ENCODE measurements at regions not wholly inside any gene's neighbourhood (a gene's known extent, or its start where the extent isn't known, plus 50 kb on each side); places are given as distances from the start of the nearest gene placed in this dataset.

DNA sequence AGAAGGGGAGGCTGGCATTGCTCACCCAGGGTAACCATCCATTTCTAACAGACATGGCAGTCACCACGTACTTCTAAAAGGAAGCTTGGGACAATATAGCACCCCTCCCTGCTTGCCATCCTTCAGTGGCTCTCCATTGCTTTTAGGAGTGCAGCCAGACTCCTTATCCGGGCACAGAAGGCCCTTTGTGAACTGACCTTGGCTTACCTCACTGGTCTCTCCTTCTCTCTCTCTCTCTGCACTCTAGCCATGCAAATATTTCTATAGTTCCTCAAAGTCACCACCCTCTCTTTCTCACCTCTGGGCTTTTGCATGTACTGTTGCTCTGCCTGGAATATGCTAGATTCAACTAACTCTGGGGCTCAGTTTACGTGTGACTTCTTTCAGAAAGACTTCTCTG, 301.1 kb downstream of the SHQ1 start:
- Histone ChIP-seq H3K27ac (no peak overlapping the region), H2AFZ (no peak overlapping the region), H3F3A (ENCODE audit: insufficient read depth, low read depth) (no peaks in the 10 kb centered on the region), H3K9me2 (ENCODE audit: insufficient read depth) (no peaks in the 10 kb centered on the region), H3K36me3 (ENCODE audit: low read depth) (no peaks in the 10 kb centered on the region), H3K4me3 (no peak overlapping the region), H3K4me1 (replicated peaks; ENCODE audit: insufficient read depth) (no peaks in the 10 kb centered on the region), H3K9me3 (ENCODE audit: insufficient read depth, low read depth) (no peaks in the 10 kb centered on the region), H4K20me1 (ENCODE audit: insufficient read depth) (no peaks in the 10 kb centered on the region), H3K4me2 (no peak overlapping the region), H3K27me3 (ENCODE audit: insufficient read depth, low read depth) (no peaks in the 10 kb centered on the region), H3K79me2 (ENCODE audit: low read depth) (no peaks in the 10 kb centered on the region)
- intact Hi-C loops (cut with micrococcal nuclease; ENCODE audit: unreplicated experiment) = no loop called here
- ChIA-PET POLR2A (ENCODE audit: unreplicated experiment) (no interaction called here), CTCF (no interaction called here)
- TF ChIP-seq, protein P1, sequence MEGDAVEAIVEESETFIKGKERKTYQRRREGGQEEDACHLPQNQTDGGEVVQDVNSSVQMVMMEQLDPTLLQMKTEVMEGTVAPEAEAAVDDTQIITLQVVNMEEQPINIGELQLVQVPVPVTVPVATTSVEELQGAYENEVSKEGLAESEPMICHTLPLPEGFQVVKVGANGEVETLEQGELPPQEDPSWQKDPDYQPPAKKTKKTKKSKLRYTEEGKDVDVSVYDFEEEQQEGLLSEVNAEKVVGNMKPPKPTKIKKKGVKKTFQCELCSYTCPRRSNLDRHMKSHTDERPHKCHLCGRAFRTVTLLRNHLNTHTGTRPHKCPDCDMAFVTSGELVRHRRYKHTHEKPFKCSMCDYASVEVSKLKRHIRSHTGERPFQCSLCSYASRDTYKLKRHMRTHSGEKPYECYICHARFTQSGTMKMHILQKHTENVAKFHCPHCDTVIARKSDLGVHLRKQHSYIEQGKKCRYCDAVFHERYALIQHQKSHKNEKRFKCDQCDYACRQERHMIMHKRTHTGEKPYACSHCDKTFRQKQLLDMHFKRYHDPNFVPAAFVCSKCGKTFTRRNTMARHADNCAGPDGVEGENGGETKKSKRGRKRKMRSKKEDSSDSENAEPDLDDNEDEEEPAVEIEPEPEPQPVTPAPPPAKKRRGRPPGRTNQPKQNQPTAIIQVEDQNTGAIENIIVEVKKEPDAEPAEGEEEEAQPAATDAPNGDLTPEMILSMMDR (conservative IDR thresholded peaks at IDR 0.05) = no peak
- TF ChIP-seq EZH2 (IDR thresholded peaks at IDR 0.05; ENCODE audit: low read depth) = no peak
- no TSS peak for BruUV-seq (replicated peaks)
- DNase-seq = no peak

DNA sequence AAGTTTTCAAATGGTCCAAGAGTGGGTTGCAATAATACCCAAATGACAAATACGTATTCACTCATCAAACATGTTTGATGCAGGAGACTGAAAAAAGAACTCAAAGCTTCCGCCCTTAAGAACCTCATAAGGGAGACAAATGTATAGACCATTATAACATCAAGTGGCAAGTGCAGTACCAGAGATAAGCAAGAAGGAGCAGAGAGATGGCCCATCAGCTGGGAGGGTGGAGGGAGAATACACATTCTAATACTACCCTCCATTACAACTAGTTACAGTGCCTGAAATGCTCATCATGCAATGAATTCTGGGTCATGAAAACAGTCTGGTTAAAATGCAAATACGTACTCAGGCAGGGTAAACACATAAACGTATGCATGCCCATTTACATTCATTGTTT, 304.0 kb downstream of the SHQ1 start:
- BruUV-seq (replicated peaks) = no TSS peak
- Histone ChIP-seq H3F3A (ENCODE audit: insufficient read depth, low read depth) (no peaks in the 10 kb centered on the region), H3K4me2 (no peak overlapping the region), H3K9me3 (ENCODE audit: insufficient read depth, low read depth) (no peaks in the 10 kb centered on the region), H4K20me1 (ENCODE audit: insufficient read depth) (no peaks in the 10 kb centered on the region), H3K9me2 (ENCODE audit: insufficient read depth) (no peaks in the 10 kb centered on the region), H3K36me3 (ENCODE audit: low read depth) (no peaks in the 10 kb centered on the region), H3K27me3 (ENCODE audit: insufficient read depth, low read depth) (no peaks in the 10 kb centered on the region), H3K79me2 (ENCODE audit: low read depth) (no peaks in the 10 kb centered on the region), H3K4me1 (replicated peaks; ENCODE audit: insufficient read depth) (no peaks in the 10 kb centered on the region), H3K27ac (no peak overlapping the region), H3K4me3 (no peak overlapping the region), H2AFZ (no peak overlapping the region)
- DNase-seq = no peak
- ChIA-PET POLR2A (ENCODE audit: unreplicated experiment) (no interaction called here), CTCF (no interaction called here)
- intact Hi-C loops (cut with micrococcal nuclease; ENCODE audit: unreplicated experiment) = no loop called here
- no peak for TF ChIP-seq EZH2 (IDR thresholded peaks at IDR 0.05; ENCODE audit: low read depth)
- TF ChIP-seq, protein P1 (conservative IDR thresholded peaks at IDR 0.05) = no peak

DNA sequence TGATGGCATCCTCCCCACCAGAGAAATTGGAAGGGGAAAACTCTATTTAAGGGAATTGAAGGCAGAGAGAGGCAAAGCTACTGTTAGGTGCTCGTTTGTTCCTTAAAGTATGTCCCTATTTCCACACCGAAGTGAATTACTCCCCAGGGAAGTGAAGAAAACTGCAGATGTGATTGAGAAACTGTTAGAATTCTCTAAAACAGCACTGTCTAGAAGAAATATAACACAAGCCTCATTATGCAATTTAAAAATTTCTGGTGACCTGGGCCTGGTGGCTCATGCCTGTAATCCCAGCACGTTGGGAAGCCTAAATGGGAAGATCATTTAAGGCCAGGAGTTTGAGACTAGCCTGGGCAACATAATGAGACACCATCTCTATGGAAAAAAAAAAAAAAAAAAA, 305.0 kb downstream of the SHQ1 start:
- no peak for TF ChIP-seq EZH2 (IDR thresholded peaks at IDR 0.05; ENCODE audit: low read depth)
- TF ChIP-seq, protein P1 (conservative IDR thresholded peaks at IDR 0.05) = no peak
- Histone ChIP-seq H3K27ac (no peak overlapping the region), H3K36me3 (ENCODE audit: low read depth) (no peaks in the 10 kb centered on the region), H3K4me2 (no peak overlapping the region), H3K79me2 (ENCODE audit: low read depth) (no peaks in the 10 kb centered on the region), H3K4me3 (no peak overlapping the region), H4K20me1 (ENCODE audit: insufficient read depth) (no peaks in the 10 kb centered on the region), H3K4me1 (replicated peaks; ENCODE audit: insufficient read depth) (no peaks in the 10 kb centered on the region), H3K9me2 (ENCODE audit: insufficient read depth) (no peaks in the 10 kb centered on the region), H3F3A (ENCODE audit: insufficient read depth, low read depth) (no peaks in the 10 kb centered on the region), H3K27me3 (ENCODE audit: insufficient read depth, low read depth) (no peaks in the 10 kb centered on the region), H3K9me3 (ENCODE audit: insufficient read depth, low read depth) (no peaks in the 10 kb centered on the region), H2AFZ (no peak overlapping the region)
- no peak for DNase-seq
- intact Hi-C loops (cut with micrococcal nuclease; ENCODE audit: unreplicated experiment) = no loop called here
- ChIA-PET POLR2A (ENCODE audit: unreplicated experiment) (no interaction called here), CTCF (no interaction called here)
- BruUV-seq (replicated peaks) = no TSS peak
